Heart left ventricle (tissue), 13 donors: ENCODE measurements at regions not wholly inside any gene's neighbourhood (a gene's known extent, or its start where the extent isn't known, plus 50 kb on each side); places are given as distances from the start of the nearest gene placed in this dataset.

Experiments
- POLR2A ChIP-seq, 2 donors: fragments of 450-650 bp; IDR thresholded peaks; one replicate each; pipeline ENCODE4 v1.6.1; 2017; ENCODE audit warnings: antibody characterized with exemption in 2 of 2, mild to moderate bottlenecking in 2 of 2, moderate library complexity in 2 of 2
- TF ChIP-seq, protein P1 (sequence below), 12 donors: fragments of 200-600 bp; sonication (generic) in 4 of 12; IDR thresholded peaks; one replicate each; pipeline versions ENCODE4 v1.5.0 to v1.8.0; 2018 to 2022; ENCODE audit warnings: antibody characterized with exemption in 12 of 12, mild to moderate bottlenecking in 5 of 12
- donor health status: ischemic (EF 13 %, LVEDD 7.1; RV severe dilation, severe dysfunction).
- donor health status: DM: no; HTN: yes; CAD: no.
- donor health status: DM: no; HTN: no; CAD: no.
- donor health status: ischemic (EF 25% LVEDD 6.9; RV normal size, moderate dysfunction).
- donor health status: ischemic (EF 25% LVEDD 5.7; RV mildly dilated, moderate dysfunction).
- donor health status: ischemic (EF 35%, LVEDD 5.7; RV mildly dilated, moderate dysfunction).
- donor health status: nonischemic (EF 11% LVEDD 7.7; RV severe dilation, severe dysfunction).
- donor health status: DM: yes; HTN: yes; CAD: no.
- donor health status: PGD.
- donor health status: ischemic (EF 29% LVEDD 5.4; RV normal size, mild dysfunction).
- donor health status: nonischemic (EF 23%, LVEDD 6.1; RV moderate dilation, normal function).

DNA sequence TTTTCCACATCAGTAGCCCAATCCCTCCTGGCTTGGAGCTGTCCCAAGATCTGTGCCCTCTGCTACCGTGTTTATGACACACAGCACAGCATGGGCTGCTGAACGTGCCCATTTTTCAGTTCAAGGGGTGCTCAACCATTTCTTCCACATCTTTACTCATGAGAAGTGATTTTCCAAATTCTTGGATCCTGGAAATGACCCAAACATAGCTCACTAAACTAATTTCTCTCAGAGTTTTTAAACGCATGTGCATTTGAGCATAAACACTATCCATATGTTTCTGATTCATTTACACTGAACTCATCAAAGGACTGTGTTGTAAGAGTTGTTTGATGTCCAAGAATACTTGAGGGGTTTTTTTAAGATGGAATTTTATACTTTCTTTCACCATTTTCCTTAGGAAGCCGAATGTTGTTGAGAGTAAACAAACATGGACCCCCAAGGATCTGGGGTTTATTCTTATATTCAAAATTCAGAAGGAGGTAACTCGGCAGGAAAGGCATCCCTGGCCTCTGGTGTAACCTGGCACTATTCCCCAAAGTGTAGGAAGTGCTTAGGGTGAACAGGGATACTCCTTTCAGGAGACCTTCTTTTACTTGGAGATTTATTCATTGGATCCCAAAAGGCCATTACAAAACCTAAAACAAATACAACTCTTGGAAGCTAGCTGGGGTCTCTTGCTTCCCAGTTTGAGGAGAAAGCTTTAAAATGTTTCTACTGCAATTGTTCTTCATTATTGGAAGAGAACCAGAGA lies 215.0 kb downstream of the BMP4 start:
- TF ChIP-seq, protein P1, sequence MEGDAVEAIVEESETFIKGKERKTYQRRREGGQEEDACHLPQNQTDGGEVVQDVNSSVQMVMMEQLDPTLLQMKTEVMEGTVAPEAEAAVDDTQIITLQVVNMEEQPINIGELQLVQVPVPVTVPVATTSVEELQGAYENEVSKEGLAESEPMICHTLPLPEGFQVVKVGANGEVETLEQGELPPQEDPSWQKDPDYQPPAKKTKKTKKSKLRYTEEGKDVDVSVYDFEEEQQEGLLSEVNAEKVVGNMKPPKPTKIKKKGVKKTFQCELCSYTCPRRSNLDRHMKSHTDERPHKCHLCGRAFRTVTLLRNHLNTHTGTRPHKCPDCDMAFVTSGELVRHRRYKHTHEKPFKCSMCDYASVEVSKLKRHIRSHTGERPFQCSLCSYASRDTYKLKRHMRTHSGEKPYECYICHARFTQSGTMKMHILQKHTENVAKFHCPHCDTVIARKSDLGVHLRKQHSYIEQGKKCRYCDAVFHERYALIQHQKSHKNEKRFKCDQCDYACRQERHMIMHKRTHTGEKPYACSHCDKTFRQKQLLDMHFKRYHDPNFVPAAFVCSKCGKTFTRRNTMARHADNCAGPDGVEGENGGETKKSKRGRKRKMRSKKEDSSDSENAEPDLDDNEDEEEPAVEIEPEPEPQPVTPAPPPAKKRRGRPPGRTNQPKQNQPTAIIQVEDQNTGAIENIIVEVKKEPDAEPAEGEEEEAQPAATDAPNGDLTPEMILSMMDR (IDR thresholded peaks at IDR 0.05), result no peak
- TF ChIP-seq POLR2A (IDR thresholded peaks at IDR 0.05), result no peak
